ENCODE measurements at regions not wholly inside any gene's neighbourhood (a gene's known extent, or its start where the extent isn't known, plus 50 kb on each side); places are given as distances from the start of the nearest gene placed in this dataset.

GRCh38 chr4:71236226-71236625 lies 102.6 kb upstream of the SLC4A4 start:
- Histone ChIP-seq H3K27me3 (ENCODE audit: control insufficient read depth, insufficient read depth, low read length) (no peaks in the 10 kb centered on the region), H3K27ac (ENCODE audit: low read length) (no peak overlapping the region), H3K9me3 (ENCODE audit: control insufficient read depth, insufficient read depth, low read length) (no peaks in the 10 kb centered on the region), H3K4me1 (ENCODE audit: control insufficient read depth, insufficient read depth, low read length) (no peaks in the 10 kb centered on the region), H3K36me3 (ENCODE audit: control insufficient read depth, insufficient read depth, low read length) (no peaks in the 10 kb centered on the region), H3K4me3 (ENCODE audit: low read length) (no peak overlapping the region)
- no CpG with 5 or more reads among the region's 4 CpGs for WGBS (ENCODE audit: insufficient coverage, insufficient read length)
- DNase-seq (ENCODE audit: low read depth, low spot score) = no peak

DNA sequence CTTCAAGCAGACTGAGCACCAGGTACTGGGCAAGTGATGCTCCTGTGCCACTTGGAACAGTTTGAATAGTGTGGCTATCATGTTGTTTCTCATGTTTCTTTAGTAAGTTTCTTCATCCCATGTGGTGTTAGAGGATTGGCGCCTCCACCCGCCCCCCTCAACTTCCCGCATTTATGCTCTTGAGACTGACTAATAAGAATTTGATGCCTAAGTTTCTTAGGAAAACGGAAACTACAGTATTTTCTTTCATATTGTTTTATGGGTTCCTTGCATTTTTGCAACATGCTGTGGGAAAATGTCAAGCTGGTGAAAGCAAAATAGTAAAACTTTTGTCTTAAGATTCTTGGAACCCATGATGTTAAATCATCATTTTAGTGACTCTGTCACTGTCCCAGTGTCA lies 101.2 kb upstream of the SLC4A4 start:
- DNase-seq (ENCODE audit: low read depth, low spot score) = no peak
- H3K27me3 ChIP-seq (ENCODE audit: control insufficient read depth, insufficient read depth, low read length) = no peaks in the 10 kb centered on the region
- H3K36me3 ChIP-seq (ENCODE audit: control insufficient read depth, insufficient read depth, low read length) = no peaks in the 10 kb centered on the region
- WGBS (ENCODE audit: insufficient coverage, insufficient read length) = no CpG with 5 or more reads among the region's 4 CpGs
- H3K27ac ChIP-seq (ENCODE audit: low read length) = no peak overlapping the region
- H3K9me3 ChIP-seq (ENCODE audit: control insufficient read depth, insufficient read depth, low read length) = no peaks in the 10 kb centered on the region
- H3K4me3 ChIP-seq (ENCODE audit: low read length) = no peak overlapping the region
- H3K4me1 ChIP-seq (ENCODE audit: control insufficient read depth, insufficient read depth, low read length) = no peaks in the 10 kb centered on the region

DNA sequence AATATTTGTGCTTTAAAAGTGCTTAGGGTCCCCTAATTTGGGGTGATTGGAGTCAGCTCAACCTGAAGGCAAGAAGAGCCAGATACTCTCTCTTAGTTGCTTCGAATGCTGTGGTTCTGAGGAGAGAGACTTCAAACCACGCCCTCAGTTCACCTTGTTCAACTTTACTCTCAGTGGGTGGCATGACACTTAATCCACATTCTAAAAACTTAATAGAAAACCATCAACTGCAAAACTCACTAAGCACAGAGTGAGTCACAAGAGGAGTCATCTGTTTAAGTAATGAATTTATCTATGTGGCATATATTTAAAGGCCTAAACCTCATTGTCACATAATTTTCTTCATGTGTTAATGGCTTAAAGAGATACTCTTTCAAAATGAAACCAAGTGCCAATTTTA lies 99.5 kb upstream of the SLC4A4 start:
- H3K27me3 ChIP-seq (ENCODE audit: control insufficient read depth, insufficient read depth, low read length) = no peaks in the 10 kb centered on the region
- H3K27ac ChIP-seq (ENCODE audit: low read length) = no peak overlapping the region
- H3K9me3 ChIP-seq (ENCODE audit: control insufficient read depth, insufficient read depth, low read length) = no peaks in the 10 kb centered on the region
- H3K36me3 ChIP-seq (ENCODE audit: control insufficient read depth, insufficient read depth, low read length) = no peaks in the 10 kb centered on the region
- no peak for DNase-seq (ENCODE audit: low read depth, low spot score)
- H3K4me3 ChIP-seq (ENCODE audit: low read length) = no peak overlapping the region
- no peaks in the 10 kb centered on the region for H3K4me1 ChIP-seq (ENCODE audit: control insufficient read depth, insufficient read depth, low read length)
- no CpG with 5 or more reads among the region's 2 CpGs for WGBS (ENCODE audit: insufficient coverage, insufficient read length)

DNA sequence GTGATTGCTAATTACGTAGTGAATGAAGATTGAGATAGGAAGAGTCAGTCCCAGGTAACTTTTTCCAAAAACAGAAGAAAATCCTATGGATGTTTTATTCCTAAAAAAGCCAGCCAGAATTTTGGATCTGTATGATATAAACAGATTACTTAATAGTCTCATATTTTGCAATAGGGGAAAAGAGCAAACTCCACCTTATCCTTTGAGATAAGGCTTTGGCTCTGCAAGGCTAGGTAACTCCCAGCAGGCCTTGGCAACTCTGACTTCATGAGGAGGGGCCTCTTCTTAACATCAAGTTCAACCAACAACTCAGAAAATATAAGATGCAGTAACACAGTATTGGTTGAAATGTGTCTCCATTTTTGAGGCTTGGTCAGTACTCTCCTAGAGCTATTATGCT lies 98.7 kb upstream of the SLC4A4 start:
- no peak overlapping the region for H3K27ac ChIP-seq (ENCODE audit: low read length)
- H3K4me1 ChIP-seq (ENCODE audit: control insufficient read depth, insufficient read depth, low read length) = no peaks in the 10 kb centered on the region
- no peak overlapping the region for H3K4me3 ChIP-seq (ENCODE audit: low read length)
- no peaks in the 10 kb centered on the region for H3K9me3 ChIP-seq (ENCODE audit: control insufficient read depth, insufficient read depth, low read length)
- no peaks in the 10 kb centered on the region for H3K27me3 ChIP-seq (ENCODE audit: control insufficient read depth, insufficient read depth, low read length)
- WGBS (ENCODE audit: insufficient coverage, insufficient read length) = 100% methylated on average over 1 of the region's 1 CpG
- DNase-seq (ENCODE audit: low read depth, low spot score) = no peak
- no peaks in the 10 kb centered on the region for H3K36me3 ChIP-seq (ENCODE audit: control insufficient read depth, insufficient read depth, low read length)

DNA sequence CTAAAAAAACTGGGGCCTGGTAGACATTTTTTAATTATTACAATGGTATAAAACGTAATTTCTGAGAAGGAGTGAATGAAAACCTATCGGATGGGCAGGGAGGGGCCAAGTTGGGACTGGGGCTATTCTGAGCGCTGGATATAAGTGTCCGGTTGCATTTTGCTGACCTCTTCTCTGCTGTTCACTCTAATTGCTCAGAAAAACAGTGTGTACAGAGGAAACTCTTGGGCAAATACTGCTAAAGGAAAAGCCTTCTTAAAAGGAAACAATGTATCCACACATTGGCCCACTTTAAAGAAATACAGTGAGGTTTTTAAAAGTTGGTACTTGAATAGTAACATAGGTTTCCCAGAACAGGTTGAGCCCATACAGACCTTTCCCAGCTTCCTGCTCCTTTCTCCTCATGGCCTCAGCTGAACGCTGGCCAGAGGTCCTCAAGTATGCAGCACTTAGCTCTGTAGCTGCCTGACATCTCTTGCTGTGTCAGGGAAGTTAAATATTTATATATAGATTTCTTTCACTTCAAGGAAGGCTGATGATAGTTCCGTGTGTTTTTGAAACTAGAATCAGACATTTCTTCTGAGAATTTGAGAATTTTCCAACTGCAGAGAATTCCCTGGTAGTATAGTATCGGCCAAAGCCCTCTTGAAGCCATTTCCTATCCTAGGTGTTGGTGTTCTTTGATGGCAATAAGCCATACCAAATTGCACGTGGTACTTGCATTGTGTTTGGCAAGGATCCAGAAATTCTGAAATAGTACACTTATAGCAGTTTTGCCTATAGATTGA lies 97.1 kb upstream of the SLC4A4 start:
- WGBS (ENCODE audit: insufficient coverage, insufficient read length) = no CpG with 5 or more reads among the region's 8 CpGs
- Histone ChIP-seq H3K4me1 (ENCODE audit: control insufficient read depth, insufficient read depth, low read length) (no peaks in the 10 kb centered on the region), H3K9me3 (ENCODE audit: control insufficient read depth, insufficient read depth, low read length) (no peaks in the 10 kb centered on the region), H3K27ac (ENCODE audit: low read length) (no peak overlapping the region), H3K27me3 (ENCODE audit: control insufficient read depth, insufficient read depth, low read length) (no peaks in the 10 kb centered on the region), H3K4me3 (ENCODE audit: low read length) (no peak overlapping the region), H3K36me3 (ENCODE audit: control insufficient read depth, insufficient read depth, low read length) (no peaks in the 10 kb centered on the region)
- no peak for DNase-seq (ENCODE audit: low read depth, low spot score)

DNA sequence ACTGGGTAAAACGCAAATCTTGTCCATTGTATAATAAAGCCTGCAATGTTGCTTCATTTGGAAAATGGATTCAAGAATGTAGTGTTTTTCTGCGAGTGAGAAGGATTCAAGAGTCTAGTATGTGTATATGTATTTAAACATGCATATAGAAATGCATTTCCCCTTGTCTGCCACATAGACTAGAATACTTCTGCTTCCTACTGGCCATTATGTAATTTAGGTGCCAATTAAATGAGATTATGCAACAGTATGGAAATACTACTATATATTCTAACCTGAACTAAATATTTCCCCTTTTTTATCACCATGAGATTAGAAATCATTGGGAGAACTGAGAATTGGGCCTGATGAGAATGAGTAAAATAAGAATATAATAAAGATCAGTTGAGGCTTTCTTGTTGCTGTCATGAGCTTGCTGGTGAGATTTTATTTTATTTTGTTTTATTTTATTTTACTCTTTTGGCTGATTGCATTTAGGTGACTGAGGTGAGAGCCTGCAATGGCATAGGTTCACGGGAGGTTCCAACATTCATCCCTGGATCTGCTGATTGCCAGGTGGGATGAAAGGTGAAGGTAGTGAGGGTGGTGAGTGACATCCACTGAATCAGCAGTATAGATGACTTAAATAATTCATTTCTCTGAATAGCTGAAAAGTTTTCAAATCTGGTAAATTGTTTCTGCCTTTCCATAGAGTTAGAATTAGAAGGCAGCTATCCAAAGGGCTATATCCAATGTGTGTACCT lies 95.6 kb upstream of the SLC4A4 start:
- Histone ChIP-seq H3K4me3 (ENCODE audit: low read length) (no peak overlapping the region), H3K36me3 (ENCODE audit: control insufficient read depth, insufficient read depth, low read length) (no peaks in the 10 kb centered on the region), H3K9me3 (ENCODE audit: control insufficient read depth, insufficient read depth, low read length) (no peaks in the 10 kb centered on the region), H3K4me1 (ENCODE audit: control insufficient read depth, insufficient read depth, low read length) (no peaks in the 10 kb centered on the region), H3K27me3 (ENCODE audit: control insufficient read depth, insufficient read depth, low read length) (no peaks in the 10 kb centered on the region), H3K27ac (ENCODE audit: low read length) (no peak overlapping the region)
- no peak for DNase-seq (ENCODE audit: low read depth, low spot score)
- no CpG with 5 or more reads among the region's 3 CpGs for WGBS (ENCODE audit: insufficient coverage, insufficient read length)

DNA sequence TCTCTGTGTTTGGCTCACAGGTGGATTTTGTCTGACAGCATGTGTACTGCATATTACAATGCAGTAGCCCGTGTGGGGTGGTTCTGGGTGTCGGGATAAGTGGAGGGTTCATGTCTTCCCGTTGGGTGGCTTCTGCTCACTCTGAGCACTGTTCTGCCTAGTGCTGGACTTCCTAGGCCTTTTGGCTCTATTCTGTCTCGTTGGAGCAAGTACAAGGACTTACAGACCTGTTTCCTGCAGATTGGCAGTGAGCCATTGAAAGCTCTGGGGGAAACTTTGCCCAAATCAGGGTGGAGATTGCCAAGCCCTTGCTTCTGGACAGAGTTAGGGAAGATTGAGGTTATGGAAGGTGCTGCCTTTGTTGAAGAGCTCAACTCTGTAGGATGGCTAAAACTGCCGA lies 91.1 kb upstream of the SLC4A4 start:
- H3K4me1 ChIP-seq (ENCODE audit: control insufficient read depth, insufficient read depth, low read length) = no peaks in the 10 kb centered on the region
- H3K36me3 ChIP-seq (ENCODE audit: control insufficient read depth, insufficient read depth, low read length) = no peaks in the 10 kb centered on the region
- no peak overlapping the region for H3K4me3 ChIP-seq (ENCODE audit: low read length)
- no peaks in the 10 kb centered on the region for H3K27me3 ChIP-seq (ENCODE audit: control insufficient read depth, insufficient read depth, low read length)
- no peak overlapping the region for H3K27ac ChIP-seq (ENCODE audit: low read length)
- H3K9me3 ChIP-seq (ENCODE audit: control insufficient read depth, insufficient read depth, low read length) = no peaks in the 10 kb centered on the region
- DNase-seq (ENCODE audit: low read depth, low spot score) = no peak
- no CpG with 5 or more reads among the region's 5 CpGs for WGBS (ENCODE audit: insufficient coverage, insufficient read length)

- no peaks in the 10 kb centered on the region for H3K4me1 ChIP-seq (ENCODE audit: control insufficient read depth, insufficient read depth, low read length)
- no peak for DNase-seq (ENCODE audit: low read depth, low spot score)
- H3K27ac ChIP-seq (ENCODE audit: low read length) = no peak overlapping the region
- H3K27me3 ChIP-seq (ENCODE audit: control insufficient read depth, insufficient read depth, low read length) = no peaks in the 10 kb centered on the region
- H3K9me3 ChIP-seq (ENCODE audit: control insufficient read depth, insufficient read depth, low read length) = no peaks in the 10 kb centered on the region
- WGBS (ENCODE audit: insufficient coverage, insufficient read length) = no CpG with 5 or more reads among the region's 2 CpGs
- no peak overlapping the region for H3K4me3 ChIP-seq (ENCODE audit: low read length)
- H3K36me3 ChIP-seq (ENCODE audit: control insufficient read depth, insufficient read depth, low read length) = no peaks in the 10 kb centered on the region
Observed at GRCh38 chr4:71251261-71251660, 87.6 kb upstream of the SLC4A4 start.

DNA sequence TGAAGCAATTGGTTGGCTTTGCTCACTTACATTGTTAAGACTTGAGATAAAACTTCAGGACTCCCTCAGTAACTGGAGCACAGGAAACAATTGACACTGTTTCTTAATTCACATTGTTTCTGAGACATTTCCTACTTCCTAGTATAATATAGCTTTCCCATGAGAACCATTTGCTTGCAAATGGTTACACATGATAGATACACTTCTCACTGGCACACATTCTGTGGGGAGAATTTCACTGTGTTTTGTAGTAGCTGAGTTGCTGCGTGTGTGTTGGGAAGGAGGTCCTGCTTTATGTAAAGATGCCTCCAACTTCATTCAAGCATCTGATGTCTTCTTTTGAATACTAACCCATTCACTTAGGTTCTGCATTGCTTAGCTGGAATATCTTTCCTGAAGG lies 85.3 kb upstream of the SLC4A4 start:
- Histone ChIP-seq H3K27ac (ENCODE audit: low read length) (no peak overlapping the region), H3K27me3 (ENCODE audit: control insufficient read depth, insufficient read depth, low read length) (no peaks in the 10 kb centered on the region), H3K36me3 (ENCODE audit: control insufficient read depth, insufficient read depth, low read length) (no peaks in the 10 kb centered on the region), H3K4me1 (ENCODE audit: control insufficient read depth, insufficient read depth, low read length) (no peaks in the 10 kb centered on the region), H3K9me3 (ENCODE audit: control insufficient read depth, insufficient read depth, low read length) (no peaks in the 10 kb centered on the region), H3K4me3 (ENCODE audit: low read length) (no peak overlapping the region)
- DNase-seq (ENCODE audit: low read depth, low spot score) = no peak
- no CpG with 5 or more reads among the region's 1 CpG for WGBS (ENCODE audit: insufficient coverage, insufficient read length)

- WGBS (ENCODE audit: insufficient coverage, insufficient read length) = no CpG with 5 or more reads among the region's 2 CpGs
- Histone ChIP-seq H3K27me3 (ENCODE audit: control insufficient read depth, insufficient read depth, low read length) (no peaks in the 10 kb centered on the region), H3K27ac (ENCODE audit: low read length) (no peak overlapping the region), H3K4me3 (ENCODE audit: low read length) (no peak overlapping the region), H3K36me3 (ENCODE audit: control insufficient read depth, insufficient read depth, low read length) (no peaks in the 10 kb centered on the region), H3K4me1 (ENCODE audit: control insufficient read depth, insufficient read depth, low read length) (no peaks in the 10 kb centered on the region), H3K9me3 (ENCODE audit: control insufficient read depth, insufficient read depth, low read length) (no peaks in the 10 kb centered on the region)
- DNase-seq (ENCODE audit: low read depth, low spot score) = no peak
Observed at GRCh38 chr4:71254451-71255012, 84.3 kb upstream of the SLC4A4 start.
